WTC11 (cell line): ENCODE measurements at regions not wholly inside any gene's neighbourhood (a gene's known extent, or its start where the extent isn't known, plus 50 kb on each side); places are given as distances from the start of the nearest gene placed in this dataset.
"Not testable (repeated sequence)": the region's sequence is repeated elsewhere in the genome, so short reads cannot be mapped to it uniquely, and the experiment has no call there.

Source experiments
- ATF2 ChIP-seq: sonication (generic); formaldehyde crosslinking; IDR thresholded peaks from 2 replicates; pipeline ENCODE4 v1.8.1; 2022; ENCODE audit warnings: low read depth, missing genetic modification reagents, borderline replicate concordance
- CREB1 ChIP-seq: sonication (generic); formaldehyde crosslinking; IDR thresholded peaks from 2 replicates; pipeline ENCODE4 v1.8.0; 2023; ENCODE audit warnings: mild to moderate bottlenecking, missing genetic modification reagents
- CTCF ChIP-seq: fragments of 200-600 bp; IDR thresholded peaks from 2 replicates; pipeline ENCODE4 v1.8.0; 2022; ENCODE audit warnings: antibody characterized with exemption
- FOXP1 ChIP-seq: sonication (generic); formaldehyde crosslinking; IDR thresholded peaks from 2 replicates; pipeline ENCODE4 v1.8.0; 2022; ENCODE audit warnings: missing genetic modification reagents, mild to moderate bottlenecking, moderate library complexity, borderline replicate concordance
- IRF1 ChIP-seq: sonication (generic); formaldehyde crosslinking; IDR thresholded peaks from 2 replicates; pipeline ENCODE4 v1.8.0; 2023; ENCODE audit warnings: missing genetic modification reagents
- IRF2 ChIP-seq: sonication (generic); formaldehyde crosslinking; IDR thresholded peaks from 2 replicates; pipeline ENCODE4 v1.8.0; 2022; ENCODE audit warnings: low read depth, missing genetic modification reagents, borderline replicate concordance
- NR2C2 ChIP-seq: sonication (generic); formaldehyde crosslinking; IDR thresholded peaks from 2 replicates; pipeline ENCODE4 v1.8.0; 2022; ENCODE audit warnings: mild to moderate bottlenecking, missing genetic modification reagents
- NR3C1 ChIP-seq: sonication (generic); formaldehyde crosslinking; conservative IDR thresholded peaks from 2 replicates; pipeline ENCODE4 v1.8.1; 2023; ENCODE audit warnings: low read depth, mild to moderate bottlenecking, missing genetic modification reagents
- OVOL2 ChIP-seq: fragments of 250-450 bp; sonication (Bioruptor Pico); IDR thresholded peaks from 2 replicates; pipeline ENCODE4 v1.9.0; 2021; ENCODE audit warnings: mild to moderate bottlenecking, borderline replicate concordance
- SP1 ChIP-seq: sonication (generic); formaldehyde crosslinking; conservative IDR thresholded peaks from 2 replicates; pipeline ENCODE4 v1.8.1; 2022; ENCODE audit warnings: missing genetic modification reagents
- ZNF263 ChIP-seq: sonication (generic); formaldehyde crosslinking; IDR thresholded peaks from 2 replicates; pipeline ENCODE4 v1.8.1; 2022; ENCODE audit warnings: low read depth, mild to moderate bottlenecking, moderate library complexity, missing genetic modification reagents

GRCh38 chrX:66794514-66794913 lies 155.6 kb upstream of the EDA2R start:
- not testable (repeated sequence) for TF ChIP-seq IRF1 (CRISPR knock-in tag); CTCF; CREB1 (CRISPR knock-in tag); NR2C2; IRF2; ATF2 (CRISPR knock-in tag); OVOL2 (CRISPR knock-in tag); FOXP1 (CRISPR knock-in tag); ZNF263 (CRISPR knock-in tag); SP1; NR3C1 (CRISPR knock-in tag)
